ENCODE measurements at regions not wholly inside any gene's neighbourhood (a gene's known extent, or its start where the extent isn't known, plus 50 kb on each side); places are given as distances from the start of the nearest gene placed in this dataset.
A peak's percentile ranks its signal among the peaks of the same experiment; 100 is the strongest.
"Not testable (repeated sequence)": the region's sequence is repeated elsewhere in the genome, so short reads cannot be mapped to it uniquely, and the experiment has no call there.

GRCh38 chr21:35448876-35449599 lies 399.9 kb upstream of the RUNX1 start:
- TF ChIP-seq CTCF (conservative IDR thresholded peaks at IDR 0.05) = no peak

DNA sequence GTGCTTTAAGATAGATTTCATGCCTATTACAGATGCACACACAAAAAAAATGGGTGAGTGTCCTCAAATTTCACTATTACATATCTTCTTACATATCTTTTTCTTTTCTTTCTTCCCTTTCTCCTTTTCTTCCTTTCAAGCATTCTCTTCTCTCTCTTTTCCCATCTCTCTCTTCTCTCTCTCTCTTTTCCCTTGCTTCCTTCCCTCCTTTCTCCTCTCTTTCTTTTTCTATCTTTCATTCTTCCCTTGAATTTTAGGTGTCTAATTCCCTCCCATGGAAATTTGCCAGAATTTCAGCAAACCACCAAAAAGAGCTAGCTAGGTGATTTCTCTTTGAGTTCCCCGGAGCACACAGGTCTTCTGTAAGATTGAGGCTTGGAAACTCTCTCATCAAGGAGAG lies 395.3 kb upstream of the RUNX1 start:
- no peak overlapping the region for H3K27ac ChIP-seq
- no peak for TF ChIP-seq CTCF (conservative IDR thresholded peaks at IDR 0.05)

More at GRCh38 chr21:35448876-35449599, 399.9 kb upstream of the RUNX1 start:
- H3K27ac ChIP-seq = no peak overlapping the region

DNA sequence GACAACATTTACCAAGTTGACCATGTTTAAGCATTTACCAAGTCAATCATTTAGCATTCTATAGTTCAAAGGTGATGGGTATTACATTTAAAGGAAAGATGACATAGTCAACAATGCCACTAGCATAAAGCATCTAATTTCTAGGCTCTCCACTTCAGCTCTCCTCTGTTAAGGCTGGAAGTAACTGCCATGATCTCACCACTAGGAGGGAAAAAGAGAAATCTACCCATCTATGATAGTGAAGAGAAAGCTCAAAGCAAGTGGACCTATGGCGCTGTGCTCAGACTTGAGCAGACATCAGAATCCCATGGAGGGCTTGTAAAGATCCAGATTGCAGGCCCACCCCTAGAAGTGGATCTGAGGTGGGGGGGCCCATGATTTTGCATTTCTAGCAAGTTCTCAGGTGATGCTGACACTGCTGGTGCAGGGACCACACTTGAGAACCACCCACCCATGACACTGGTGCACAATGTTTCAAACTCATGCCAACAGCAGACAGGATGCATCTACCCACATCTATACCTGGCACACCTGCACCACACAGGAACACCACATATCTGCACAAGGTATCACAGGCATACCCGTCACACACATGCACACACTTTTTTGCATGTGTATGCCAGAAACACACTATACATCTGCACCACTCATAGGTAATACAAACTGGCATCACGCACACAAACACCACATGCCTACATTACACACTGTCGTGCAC lies 392.9 kb upstream of the RUNX1 start:
- H3K27ac ChIP-seq = no peak overlapping the region
- TF ChIP-seq CTCF (conservative IDR thresholded peaks at IDR 0.05) = peak; percentile 28; the same call in 1 of the 2 replicates

GRCh38 chr21:35438643-35439404 lies 389.7 kb upstream of the RUNX1 start:
- TF ChIP-seq CTCF (conservative IDR thresholded peaks at IDR 0.05) = no peak
- H3K27ac ChIP-seq = no peak overlapping the region

- H3K27ac ChIP-seq = no peak overlapping the region
- no peak for TF ChIP-seq CTCF (conservative IDR thresholded peaks at IDR 0.05)
Measured at GRCh38 chr21:35437941-35438340, 388.8 kb upstream of the RUNX1 start.

- TF ChIP-seq CTCF (conservative IDR thresholded peaks at IDR 0.05) = peak; percentile 27; the same call in 1 of the 2 replicates
- H3K27ac ChIP-seq = no peak overlapping the region
Measured at GRCh38 chr21:35436899-35437298, 387.8 kb upstream of the RUNX1 start.

DNA sequence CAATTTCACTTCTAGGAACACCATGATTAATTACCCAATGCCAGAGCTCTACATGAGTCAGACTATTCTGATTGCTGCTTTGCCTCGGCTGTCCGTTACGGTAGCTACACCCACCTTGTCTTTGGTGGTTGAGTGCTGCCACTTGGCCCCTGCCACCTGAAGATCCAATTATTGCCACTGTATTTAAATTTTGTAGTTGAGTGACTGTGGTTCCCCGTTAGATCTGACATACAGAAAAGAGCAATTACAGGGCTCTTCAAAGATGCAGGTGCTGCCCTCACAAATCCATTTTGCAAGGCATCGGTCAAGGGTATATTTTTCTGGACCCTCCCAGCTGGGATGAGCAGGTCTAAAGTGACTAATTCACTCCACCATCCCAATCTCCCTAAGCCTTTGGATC lies 383.5 kb upstream of the RUNX1 start:
- not testable (repeated sequence) for H3K27ac ChIP-seq

Data from VCaP (cell line).